ENCODE measurements at regions not wholly inside any gene's neighbourhood (a gene's known extent, or its start where the extent isn't known, plus 50 kb on each side); places are given as distances from the start of the nearest gene placed in this dataset.

GRCh38 chr6:18692929-18693685 lies 306.0 kb downstream of the RNF144B start:
- TF ChIP-seq EP300 (IDR thresholded peaks at IDR 0.05; ENCODE audit: borderline replicate concordance) (no peak), TAF1 (IDR thresholded peaks at IDR 0.05; ENCODE audit: low read depth) (no peak), REST (IDR thresholded peaks at IDR 0.05; ENCODE audit: low read depth) (no peak), TCF12 (IDR thresholded peaks at IDR 0.05; ENCODE audit: low read depth) (no peak), EGR1 (IDR thresholded peaks at IDR 0.05) (no peak), MAX (IDR thresholded peaks at IDR 0.05) (no peak), ZBTB7A (IDR thresholded peaks at IDR 0.05; ENCODE audit: low read depth) (no peak), YY1 (IDR thresholded peaks at IDR 0.05; ENCODE audit: low read depth) (no peak), NFIC (IDR thresholded peaks at IDR 0.05) (no peak), RAD21 (IDR thresholded peaks at IDR 0.05; ENCODE audit: low read depth) (no peak), CEBPB (IDR thresholded peaks at IDR 0.05) (no peak)
